ENCODE measurements at regions not wholly inside any gene's neighbourhood (a gene's known extent, or its start where the extent isn't known, plus 50 kb on each side); places are given as distances from the start of the nearest gene placed in this dataset.

- no peak for FAIRE-seq
These were observed 249.1 kb upstream of the PTBP2 start for GRCh38 chr1:96472471-96472870.

GRCh38 chr1:96473791-96474434, 247.7 kb upstream of the PTBP2 start:
- FAIRE-seq, result no peak

GRCh38 chr1:96474985-96475743, 246.4 kb upstream of the PTBP2 start:
- no peak for FAIRE-seq

GRCh38 chr1:96475903-96476302, 245.7 kb upstream of the PTBP2 start:
- FAIRE-seq, result no peak

GRCh38 chr1:96478228-96478627, 243.4 kb upstream of the PTBP2 start:
- no peak for FAIRE-seq

GRCh38 chr1:96481409-96481808, 240.2 kb upstream of the PTBP2 start:
- no peak for FAIRE-seq

- no peak for FAIRE-seq
These were observed 239.0 kb upstream of the PTBP2 start for GRCh38 chr1:96482616-96483015.

GRCh38 chr1:96487394-96487793, 234.2 kb upstream of the PTBP2 start:
- FAIRE-seq, result no peak

GRCh38 chr1:96487971-96488370, 233.6 kb upstream of the PTBP2 start:
- no peak for FAIRE-seq

GRCh38 chr1:96488777-96489176, 232.8 kb upstream of the PTBP2 start:
- no peak for FAIRE-seq

- no peak for FAIRE-seq
These were observed 229.3 kb upstream of the PTBP2 start for GRCh38 chr1:96492236-96492635.

GRCh38 chr1:96498744-96499340, 222.7 kb upstream of the PTBP2 start:
- FAIRE-seq, result no peak

- no peak for FAIRE-seq
These were observed 213.4 kb upstream of the PTBP2 start for GRCh38 chr1:96508233-96508632.

GRCh38 chr1:96509339-96509738, 212.2 kb upstream of the PTBP2 start:
- FAIRE-seq, result no peak

- FAIRE-seq, result no peak
These were observed 211.6 kb upstream of the PTBP2 start for GRCh38 chr1:96509951-96510350.

GRCh38 chr1:96510391-96510790, 211.2 kb upstream of the PTBP2 start:
- no peak for FAIRE-seq

- FAIRE-seq, result no peak
These were observed 210.7 kb upstream of the PTBP2 start for GRCh38 chr1:96510911-96511310.

GRCh38 chr1:96513136-96513535, 208.4 kb upstream of the PTBP2 start:
- no peak for FAIRE-seq

GRCh38 chr1:96515430-96515829, 206.2 kb upstream of the PTBP2 start:
- FAIRE-seq, result no peak

GRCh38 chr1:96515925-96516324, 205.7 kb upstream of the PTBP2 start:
- no peak for FAIRE-seq

GRCh38 chr1:96519851-96520578, 201.6 kb upstream of the PTBP2 start:
- FAIRE-seq, result peak; percentile 45

GRCh38 chr1:96520579-96520947, 201.0 kb upstream of the PTBP2 start:
- FAIRE-seq, result peak; percentile 75

- no peak for FAIRE-seq
These were observed 200.6 kb upstream of the PTBP2 start for GRCh38 chr1:96521010-96521409.

All from endometrium (tissue), 2 donors.